BJ (cell line): ENCODE measurements at regions not wholly inside any gene's neighbourhood (a gene's known extent, or its start where the extent isn't known, plus 50 kb on each side); places are given as distances from the start of the nearest gene placed in this dataset.

ENCODE experiments used
- CTCF ChIA-PET: fragments of 350-600 bp; formaldehyde crosslinking; extraction: SDS; loops from one replicate; lab custom pipeline; 2021; ENCODE audit warnings: antibody characterized with exemption, inconsistent platforms; lab: Yijun Ruan, JAX
- POLR2A ChIA-PET: fragments of 300-600 bp; sonication (Branson Sonifier 250); formaldehyde crosslinking; extraction: SDS; loops from one replicate; lab custom pipeline; 2021; ENCODE audit warnings: antibody characterized with exemption; lab: Charles Lee
- DNase-seq: peaks from one replicate; pipeline ENCODE4 v3.0.0-alpha.2; 2011; ENCODE audit warnings: low read depth
- H3K27me3 ChIP-seq: 2 replicates; pipeline ENCODE4 v1.6.0; 2011; ENCODE audit warnings: low read length; ENCODE audit not compliant: control insufficient read depth, insufficient read depth
- H3K36me3 ChIP-seq: 2 replicates; pipeline ENCODE4 v1.5.1; 2011; ENCODE audit warnings: low read length; ENCODE audit not compliant: control insufficient read depth, insufficient read depth
- H3K4me3 ChIP-seq: 2 replicates; pipeline ENCODE4 v1.5.1; 2011; ENCODE audit warnings: low read depth, mild to moderate bottlenecking, control low read depth, low read length
- TF ChIP-seq, protein P1 (sequence below): IDR thresholded peaks from 2 replicates; pipeline ENCODE4 v1.5.1; 2011; ENCODE audit warnings: low read depth, mild to moderate bottlenecking, control low read depth, inconsistent platforms, low read length, moderate library complexity; ENCODE audit not compliant: insufficient read depth

- ChIA-PET POLR2A (no interaction called here), CTCF (no interaction called here)
- Histone ChIP-seq H3K27me3 (no peaks in the 10 kb centered on the region), H3K36me3 (no peaks in the 10 kb centered on the region), H3K4me3 (no peak overlapping the region)
- no peak for DNase-seq
- TF ChIP-seq, protein P1, sequence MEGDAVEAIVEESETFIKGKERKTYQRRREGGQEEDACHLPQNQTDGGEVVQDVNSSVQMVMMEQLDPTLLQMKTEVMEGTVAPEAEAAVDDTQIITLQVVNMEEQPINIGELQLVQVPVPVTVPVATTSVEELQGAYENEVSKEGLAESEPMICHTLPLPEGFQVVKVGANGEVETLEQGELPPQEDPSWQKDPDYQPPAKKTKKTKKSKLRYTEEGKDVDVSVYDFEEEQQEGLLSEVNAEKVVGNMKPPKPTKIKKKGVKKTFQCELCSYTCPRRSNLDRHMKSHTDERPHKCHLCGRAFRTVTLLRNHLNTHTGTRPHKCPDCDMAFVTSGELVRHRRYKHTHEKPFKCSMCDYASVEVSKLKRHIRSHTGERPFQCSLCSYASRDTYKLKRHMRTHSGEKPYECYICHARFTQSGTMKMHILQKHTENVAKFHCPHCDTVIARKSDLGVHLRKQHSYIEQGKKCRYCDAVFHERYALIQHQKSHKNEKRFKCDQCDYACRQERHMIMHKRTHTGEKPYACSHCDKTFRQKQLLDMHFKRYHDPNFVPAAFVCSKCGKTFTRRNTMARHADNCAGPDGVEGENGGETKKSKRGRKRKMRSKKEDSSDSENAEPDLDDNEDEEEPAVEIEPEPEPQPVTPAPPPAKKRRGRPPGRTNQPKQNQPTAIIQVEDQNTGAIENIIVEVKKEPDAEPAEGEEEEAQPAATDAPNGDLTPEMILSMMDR = no peak
Measured at GRCh38 chr6:122116119-122116834, 283.2 kb upstream of the HSF2 start.

- no peaks in the 10 kb centered on the region for H3K36me3 ChIP-seq
- ChIA-PET CTCF (no interaction called here), POLR2A (no interaction called here)
- H3K4me3 ChIP-seq = no peak overlapping the region
- TF ChIP-seq, protein P1 = no peak
- H3K27me3 ChIP-seq = no peaks in the 10 kb centered on the region
- no peak for DNase-seq
Measured at GRCh38 chr6:122116835-122117627, 282.4 kb upstream of the HSF2 start.

DNA sequence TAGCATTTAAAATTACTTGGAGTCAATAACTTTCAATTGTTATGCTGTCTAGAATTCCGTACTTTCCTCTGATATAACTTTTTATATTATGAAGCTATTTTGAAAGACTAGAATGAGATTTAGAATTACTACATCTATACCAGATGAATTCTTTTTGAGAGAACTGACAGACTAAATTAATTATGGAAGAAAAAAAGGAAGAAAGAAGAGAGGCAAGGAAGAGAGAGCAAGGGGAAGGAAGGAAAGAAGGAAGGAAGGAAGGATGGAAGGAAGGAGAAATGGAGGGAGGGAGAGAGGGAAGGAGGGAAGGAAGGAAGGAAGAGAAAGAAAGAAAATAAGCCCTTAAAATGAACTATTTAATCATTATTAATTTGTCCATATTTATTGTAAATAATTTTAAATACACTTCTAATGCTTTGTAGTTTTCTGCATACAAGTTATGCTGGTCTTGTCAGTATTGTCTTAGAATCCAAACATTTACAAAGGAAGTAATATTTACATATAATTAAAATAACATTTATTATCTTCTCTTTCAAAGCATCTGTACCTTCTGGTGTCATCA, 280.4 kb upstream of the HSF2 start:
- DNase-seq = no peak
- Histone ChIP-seq H3K4me3 (no peak overlapping the region), H3K36me3 (no peaks in the 10 kb centered on the region), H3K27me3 (no peaks in the 10 kb centered on the region)
- TF ChIP-seq, protein P1 = no peak
- CTCF ChIA-PET = no interaction called here
- POLR2A ChIA-PET = no interaction called here

DNA sequence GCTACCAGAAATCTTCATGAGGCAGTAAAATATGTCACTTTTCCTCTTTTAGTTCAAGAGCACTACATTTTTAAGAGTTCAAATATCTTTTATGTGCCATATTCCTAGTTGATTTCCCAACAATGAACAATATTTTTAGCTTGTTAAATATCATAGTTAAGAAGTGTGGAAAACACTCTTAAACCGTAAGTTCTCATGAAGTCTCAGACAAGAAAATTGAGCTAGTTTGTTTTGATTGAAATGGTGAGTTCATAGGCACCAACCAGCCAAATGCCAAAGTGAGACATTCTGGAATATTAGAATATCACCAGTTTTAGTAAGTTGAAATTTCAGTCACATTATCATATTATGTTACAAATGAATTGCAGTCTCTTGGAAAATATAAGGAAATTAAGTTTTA, 277.2 kb upstream of the HSF2 start:
- no peaks in the 10 kb centered on the region for H3K36me3 ChIP-seq
- POLR2A ChIA-PET = no interaction called here
- TF ChIP-seq, protein P1 = no peak
- H3K4me3 ChIP-seq = no peak overlapping the region
- no peaks in the 10 kb centered on the region for H3K27me3 ChIP-seq
- CTCF ChIA-PET = interaction anchor here (1.1 kb wide), 1 partner anchor 10 kb away, joined by 3 read pairs; no protein-coding TSS in a partner anchor
- no peak for DNase-seq

DNA sequence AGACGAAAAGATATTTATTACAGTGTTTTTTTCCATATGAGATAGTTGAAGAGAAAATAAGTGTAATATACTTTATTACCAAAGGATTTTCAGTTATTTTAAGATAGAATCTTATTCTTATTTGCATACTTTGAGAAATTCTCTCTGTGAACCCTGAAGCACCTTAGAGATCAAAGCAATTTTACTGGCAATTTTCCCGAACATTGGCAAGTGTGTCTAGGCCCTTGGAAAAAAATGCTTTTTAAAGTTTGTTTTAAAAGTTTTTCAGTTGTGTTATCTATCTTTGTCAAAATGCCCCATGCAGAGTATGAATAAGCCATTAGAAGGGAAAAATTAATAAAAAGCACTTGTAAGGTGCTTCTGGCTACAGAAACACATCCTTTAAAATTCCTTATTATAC, 276.8 kb upstream of the HSF2 start:
- TF ChIP-seq, protein P1 = no peak
- no peak for DNase-seq
- Histone ChIP-seq H3K4me3 (no peak overlapping the region), H3K27me3 (no peaks in the 10 kb centered on the region), H3K36me3 (no peaks in the 10 kb centered on the region)
- POLR2A ChIA-PET = no interaction called here
- CTCF ChIA-PET = interaction anchor here (1.2 kb wide), 1 partner anchor 15 kb away, joined by 3 read pairs; no protein-coding TSS in a partner anchor
